ENCODE measurements at regions not wholly inside any gene's neighbourhood (a gene's known extent, or its start where the extent isn't known, plus 50 kb on each side); places are given as distances from the start of the nearest gene placed in this dataset.

DNA sequence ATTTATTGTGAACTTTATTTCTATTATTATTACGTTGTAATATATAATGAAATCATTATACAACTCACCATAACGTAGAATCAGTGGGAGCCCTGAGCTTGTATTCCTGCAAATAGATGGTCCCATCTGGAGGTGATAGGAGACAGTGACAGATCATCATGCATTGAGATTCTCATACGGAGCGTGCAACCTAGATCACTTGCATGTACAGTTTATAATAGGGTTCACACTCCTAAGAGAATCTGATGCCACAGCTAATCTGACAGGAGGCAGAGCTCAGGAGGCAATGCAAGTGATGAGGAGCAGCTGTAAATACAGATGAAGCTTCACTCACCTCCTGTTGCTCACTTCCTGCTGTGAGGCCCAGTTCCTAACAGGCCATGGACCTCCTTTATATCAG lies 2170.2 kb downstream of the PCDH7 start:
- TF ChIP-seq, protein P1, sequence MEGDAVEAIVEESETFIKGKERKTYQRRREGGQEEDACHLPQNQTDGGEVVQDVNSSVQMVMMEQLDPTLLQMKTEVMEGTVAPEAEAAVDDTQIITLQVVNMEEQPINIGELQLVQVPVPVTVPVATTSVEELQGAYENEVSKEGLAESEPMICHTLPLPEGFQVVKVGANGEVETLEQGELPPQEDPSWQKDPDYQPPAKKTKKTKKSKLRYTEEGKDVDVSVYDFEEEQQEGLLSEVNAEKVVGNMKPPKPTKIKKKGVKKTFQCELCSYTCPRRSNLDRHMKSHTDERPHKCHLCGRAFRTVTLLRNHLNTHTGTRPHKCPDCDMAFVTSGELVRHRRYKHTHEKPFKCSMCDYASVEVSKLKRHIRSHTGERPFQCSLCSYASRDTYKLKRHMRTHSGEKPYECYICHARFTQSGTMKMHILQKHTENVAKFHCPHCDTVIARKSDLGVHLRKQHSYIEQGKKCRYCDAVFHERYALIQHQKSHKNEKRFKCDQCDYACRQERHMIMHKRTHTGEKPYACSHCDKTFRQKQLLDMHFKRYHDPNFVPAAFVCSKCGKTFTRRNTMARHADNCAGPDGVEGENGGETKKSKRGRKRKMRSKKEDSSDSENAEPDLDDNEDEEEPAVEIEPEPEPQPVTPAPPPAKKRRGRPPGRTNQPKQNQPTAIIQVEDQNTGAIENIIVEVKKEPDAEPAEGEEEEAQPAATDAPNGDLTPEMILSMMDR (IDR thresholded peaks at IDR 0.05) = no peak
- no peak for TF ChIP-seq POLR2AphosphoS5 (IDR thresholded peaks at IDR 0.05)
- no peak for TF ChIP-seq POLR2A (IDR thresholded peaks at IDR 0.05)
